SK-N-SH (cell line): ENCODE measurements at regions not wholly inside any gene's neighbourhood (a gene's known extent, or its start where the extent isn't known, plus 50 kb on each side); places are given as distances from the start of the nearest gene placed in this dataset.

Source experiments
- CTCF ChIA-PET: fragments of 300-600, 350-600 bp; formaldehyde crosslinking; extraction: SDS; loops from one replicate; lab custom pipeline; 2021; lab: Yijun Ruan, JAX
- POLR2A ChIA-PET: fragments of 350-600 bp; sonication (Branson Sonifier 250); formaldehyde crosslinking; extraction: SDS; loops from one replicate; lab custom pipeline; 2020; ENCODE audit warnings: antibody characterized with exemption, inconsistent platforms; lab: Yijun Ruan, JAX
- DNase-seq: peaks from one replicate; pipeline ENCODE4 v3.0.0; 2012
- H2AFZ ChIP-seq: fragments of 200-600 bp; sonication (generic); 2 replicates; pipeline ENCODE4 v1.8.1; 2016; ENCODE audit warnings: antibody characterized with exemption, mild to moderate bottlenecking, low read depth
- H3F3A ChIP-seq: fragments of 200-600 bp; sonication (generic); replicated peaks from 2 replicates; pipeline ENCODE3; 2016; ENCODE audit warnings: antibody characterized with exemption, mild to moderate bottlenecking; ENCODE audit not compliant: insufficient read depth
- H3K27ac ChIP-seq, 2 experiments: fragments of 200-500 bp in 1 of 2; fragments of 200-600 bp in 1 of 2; sonication (Bioruptor generic) in 1 of 2; sonication (generic), shearing (Covaris generic) in 1 of 2; 2 replicates each; pipeline versions ENCODE4 v1.5.1 to v1.6.1; 2014 to 2016; ENCODE audit warnings: low read depth in 2 of 2, inconsistent platforms in 1 of 2, low read length in 1 of 2, mild to moderate bottlenecking in 1 of 2, mixed read lengths in 1 of 2
- H3K27me3 ChIP-seq: fragments of 200-600 bp; sonication (generic), shearing (Covaris generic); 2 replicates; pipeline ENCODE4 v1.6.1; 2016; ENCODE audit warnings: mixed run types; ENCODE audit not compliant: insufficient read depth
- H3K36me3 ChIP-seq, 2 experiments: fragments of 200-500 bp in 1 of 2; fragments of 200-600 bp in 1 of 2; sonication (Bioruptor generic) in 1 of 2; sonication (generic) in 1 of 2; replicated peaks in 1 of 2; 2 replicates each; pipeline versions ENCODE3 to v1.5.1; 2014 to 2016; ENCODE audit warnings: low read length in 1 of 2, mild to moderate bottlenecking in 1 of 2; ENCODE audit not compliant: insufficient read depth in 2 of 2, control insufficient read depth in 1 of 2
- H3K4me1 ChIP-seq, 2 experiments: fragments of 200-500 bp in 1 of 2; fragments of 200-600 bp in 1 of 2; sonication (Bioruptor generic) in 1 of 2; sonication (generic), shearing (Covaris generic) in 1 of 2; 2 replicates each; pipeline versions ENCODE4 v1.5.1 to v1.6.1; 2014 to 2016; ENCODE audit warnings: low read depth in 1 of 2, low read length in 1 of 2, mixed run types in 1 of 2; ENCODE audit not compliant: insufficient read depth in 2 of 2, control insufficient read depth in 1 of 2
- H3K4me2 ChIP-seq: fragments of 200-600 bp; sonication (generic), shearing (Covaris generic); 2 replicates; pipeline ENCODE4 v1.6.1; 2017; ENCODE audit warnings: mixed run types
- H3K4me3 ChIP-seq, 2 experiments: fragments of 200-500 bp in 1 of 2; fragments of 200-600 bp in 1 of 2; sonication (Bioruptor generic) in 1 of 2; sonication (generic), shearing (Covaris generic) in 1 of 2; 2 replicates each; pipeline versions ENCODE4 v1.5.1 to v1.8.1; 2014 to 2016; ENCODE audit warnings: low read depth in 2 of 2, inconsistent platforms in 1 of 2, low read length in 1 of 2, mild to moderate bottlenecking in 1 of 2, mixed read lengths in 1 of 2, moderate library complexity in 1 of 2
- H3K79me2 ChIP-seq: fragments of 200-600 bp; sonication (generic); 2 replicates; pipeline ENCODE4 v1.8.1; 2017; ENCODE audit warnings: mild to moderate bottlenecking; ENCODE audit not compliant: insufficient read depth
- H3K9ac ChIP-seq: fragments of 200-600 bp; sonication (generic); 2 replicates; pipeline ENCODE4 v1.6.1; 2017; ENCODE audit warnings: mixed run types
- H3K9me2 ChIP-seq: fragments of 200-600 bp; sonication (generic); 2 replicates; pipeline ENCODE4 v1.6.1; 2017; ENCODE audit warnings: mixed run types
- H3K9me3 ChIP-seq: fragments of 200-600 bp; sonication (generic); 2 replicates; pipeline ENCODE4 v1.6.1; 2017; ENCODE audit warnings: mixed run types, mild to moderate bottlenecking, moderate library complexity
- H4K20me1 ChIP-seq: fragments of 200-600 bp; sonication (generic); 2 replicates; pipeline ENCODE4 v1.6.1; 2017; ENCODE audit warnings: mild to moderate bottlenecking, mixed run types; ENCODE audit not compliant: insufficient read depth
- CHD2 ChIP-seq: fragments of 150-350 bp; IDR thresholded peaks from 2 replicates; pipeline ENCODE4 v1.6.1; 2018; ENCODE audit warnings: low read length; ENCODE audit not compliant: partially characterized antibody
- CTCF ChIP-seq: fragments of 200-600 bp; sonication (generic); IDR thresholded peaks from 2 replicates; pipeline ENCODE4 v1.6.1; 2017; ENCODE audit warnings: antibody characterized with exemption, mild to moderate bottlenecking, moderate library complexity
- EP300 ChIP-seq, 2 experiments: IDR thresholded peaks; 2 replicates each; pipeline versions ENCODE4 v1.4.0 to v1.6.1; 2012; ENCODE audit warnings: borderline replicate concordance in 1 of 2, low read depth in 1 of 2, low read length in 1 of 2
- FOSL2 ChIP-seq: IDR thresholded peaks from 2 replicates; pipeline ENCODE4 v1.4.0; 2012; ENCODE audit warnings: low read depth, mild to moderate bottlenecking, moderate library complexity, borderline replicate concordance
- FOXJ3 ChIP-seq: sonication (generic); formaldehyde crosslinking; IDR thresholded peaks from 2 replicates; pipeline ENCODE4 v1.5.1; 2020; ENCODE audit warnings: mild to moderate bottlenecking, missing genetic modification reagents
- FOXM1 ChIP-seq: IDR thresholded peaks from 2 replicates; pipeline ENCODE4 v1.4.0; 2012; ENCODE audit warnings: low read depth, mild to moderate bottlenecking
- RXRA ChIP-seq: IDR thresholded peaks from 2 replicates; pipeline ENCODE4 v1.4.0; 2012; ENCODE audit warnings: low read depth, mild to moderate bottlenecking, borderline replicate concordance
- SIN3A ChIP-seq: IDR thresholded peaks from 2 replicates; pipeline ENCODE4 v1.6.1; 2012; ENCODE audit warnings: low read depth, mild to moderate bottlenecking, low read length, moderate library complexity, borderline replicate concordance
- TCF12 ChIP-seq: IDR thresholded peaks from 2 replicates; pipeline ENCODE4 v1.4.0; 2012
- USF1 ChIP-seq: IDR thresholded peaks from 2 replicates; pipeline ENCODE4 v1.4.0; 2012; ENCODE audit warnings: low read depth, borderline replicate concordance
- YY1 ChIP-seq: IDR thresholded peaks from 2 replicates; pipeline ENCODE4 v1.4.0; 2012; ENCODE audit warnings: low read depth, mild to moderate bottlenecking
- WGBS: methylation state at CpG from one replicate; pipeline ENCODE4 v1.1.6; 2017; ENCODE audit warnings: low lambda C conversion rate; 5-methylcytosine and 5-hydroxymethylcytosine counted together
- TF ChIP-seq, protein P1 (sequence below): IDR thresholded peaks from 2 replicates; pipeline ENCODE4 v1.4.0; 2012; ENCODE audit warnings: low read depth, borderline replicate concordance

DNA sequence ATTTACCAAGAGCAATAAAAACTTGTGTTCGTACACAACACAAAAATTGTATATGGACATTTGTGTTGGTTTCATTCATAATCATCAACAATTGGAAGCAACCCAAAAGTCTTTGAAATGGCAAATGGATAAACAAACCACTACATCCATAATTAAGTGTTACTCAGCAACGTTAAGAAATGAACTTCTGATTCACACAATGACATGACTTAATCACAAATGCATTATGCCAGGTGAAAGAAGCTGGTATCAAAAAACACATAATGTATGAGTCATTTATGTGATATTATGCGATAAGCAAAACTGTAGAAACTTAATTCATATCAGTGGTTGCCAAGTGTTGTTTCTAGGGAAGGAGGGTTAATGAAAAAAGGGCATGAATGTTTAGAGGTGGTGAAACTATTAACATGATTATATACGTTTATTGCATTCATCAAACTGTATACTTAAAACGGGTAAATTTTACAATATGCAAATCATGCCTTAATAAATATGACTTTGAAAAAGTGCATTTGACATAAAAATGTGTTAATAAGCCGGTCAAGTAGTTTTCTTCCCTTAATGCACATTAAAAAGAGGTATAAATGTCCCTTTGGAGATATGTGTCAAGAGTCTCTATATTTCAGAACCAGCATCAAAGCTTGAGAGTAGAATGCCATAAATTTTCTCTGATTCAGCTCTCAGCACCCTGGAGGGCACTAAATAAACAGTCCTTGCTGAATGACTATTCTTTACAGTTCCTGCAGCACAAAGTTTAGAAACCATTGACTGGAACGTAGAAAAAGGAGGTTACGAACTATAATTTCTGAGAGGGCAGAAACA lies 84.8 kb upstream of the GRM3 start:
- Histone ChIP-seq H3K4me1 (no peaks in the 10 kb centered on the region), H3K9me2 (no peaks in the 10 kb centered on the region), H4K20me1 (no peaks in the 10 kb centered on the region), H3K4me2 (no peak overlapping the region), H3K27ac (no peak overlapping the region), H3K27me3 (no peaks in the 10 kb centered on the region), H3K79me2 (no peaks in the 10 kb centered on the region), H3K36me3 (no peaks in the 10 kb centered on the region), H3K9me3 (no peaks in the 10 kb centered on the region), H3F3A (no peaks in the 10 kb centered on the region), H2AFZ (no peak overlapping the region), H3K9ac (no peak overlapping the region), H3K4me3 (no peak overlapping the region)
- DNase-seq = no peak
- 14% methylated on average over 8 of the region's 8 CpGs for WGBS
- CTCF ChIA-PET = no interaction called here
- POLR2A ChIA-PET = no interaction called here
- TF ChIP-seq FOSL2 = no peak

DNA sequence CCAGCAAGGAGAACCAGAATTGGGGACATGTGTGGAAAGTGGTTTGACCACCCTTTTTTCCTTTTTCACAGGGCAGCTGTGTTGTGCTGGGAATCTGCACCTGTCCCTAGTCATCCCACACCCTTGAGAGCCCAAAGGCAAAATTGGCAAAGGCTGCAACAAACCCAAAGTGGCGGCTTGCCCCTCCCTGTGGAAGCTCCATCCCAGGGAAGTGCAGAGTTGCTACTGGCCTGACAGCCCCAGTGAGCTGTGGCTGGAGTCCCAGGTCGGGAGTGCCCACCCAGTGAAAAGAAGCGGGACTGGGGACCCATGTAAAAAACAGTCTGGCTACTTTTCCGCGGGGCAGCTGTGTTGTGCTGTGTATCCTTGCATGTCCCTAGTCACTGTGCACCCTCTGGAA lies 109.1 kb upstream of the GRM3 start:
- WGBS = 15% methylated on average over 3 of the region's 5 CpGs
- Histone ChIP-seq H2AFZ (no peak overlapping the region), H3K4me1 (no peaks in the 10 kb centered on the region), H3K9me3 (no peaks in the 10 kb centered on the region), H4K20me1 (no peaks in the 10 kb centered on the region), H3K27ac (no peak overlapping the region), H3K4me2 (no peak overlapping the region), H3K9me2 (no peaks in the 10 kb centered on the region; the same call in 1 of the 2 replicates), H3K27me3 (no peaks in the 10 kb centered on the region), H3K9ac (no peak overlapping the region), H3K36me3 (no peaks in the 10 kb centered on the region), H3F3A (no peaks in the 10 kb centered on the region), H3K4me3 (no peak overlapping the region), H3K79me2 (no peaks in the 10 kb centered on the region)
- no peak for DNase-seq
- POLR2A ChIA-PET = no interaction called here
- TF ChIP-seq CHD2 (no peak), RXRA (no peak), FOXJ3 (CRISPR knock-in tag) (no peak), YY1 (no peak), FOXM1 (no peak), USF1 (no peak), TCF12 (no peak), CTCF (no peak), EP300 (IDR thresholded peaks at IDR 0.05; ENCODE audit: borderline replicate concordance in 1 of 2, low read depth in 1 of 2, low read length in 1 of 2) (no peak), SIN3A (no peak)
- TF ChIP-seq, protein P1, sequence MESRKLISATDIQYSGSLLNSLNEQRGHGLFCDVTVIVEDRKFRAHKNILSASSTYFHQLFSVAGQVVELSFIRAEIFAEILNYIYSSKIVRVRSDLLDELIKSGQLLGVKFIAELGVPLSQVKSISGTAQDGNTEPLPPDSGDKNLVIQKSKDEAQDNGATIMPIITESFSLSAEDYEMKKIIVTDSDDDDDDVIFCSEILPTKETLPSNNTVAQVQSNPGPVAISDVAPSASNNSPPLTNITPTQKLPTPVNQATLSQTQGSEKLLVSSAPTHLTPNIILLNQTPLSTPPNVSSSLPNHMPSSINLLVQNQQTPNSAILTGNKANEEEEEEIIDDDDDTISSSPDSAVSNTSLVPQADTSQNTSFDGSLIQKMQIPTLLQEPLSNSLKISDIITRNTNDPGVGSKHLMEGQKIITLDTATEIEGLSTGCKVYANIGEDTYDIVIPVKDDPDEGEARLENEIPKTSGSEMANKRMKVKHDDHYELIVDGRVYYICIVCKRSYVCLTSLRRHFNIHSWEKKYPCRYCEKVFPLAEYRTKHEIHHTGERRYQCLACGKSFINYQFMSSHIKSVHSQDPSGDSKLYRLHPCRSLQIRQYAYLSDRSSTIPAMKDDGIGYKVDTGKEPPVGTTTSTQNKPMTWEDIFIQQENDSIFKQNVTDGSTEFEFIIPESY = no peak
- CTCF ChIA-PET = interaction anchor here (0.7 to 1.4 kb wide), 2 partner anchors 9 to 54 kb away, joined by 3 read pairs; no protein-coding TSS in a partner anchor
